ENCODE measurements at regions not wholly inside any gene's neighbourhood (a gene's known extent, or its start where the extent isn't known, plus 50 kb on each side); places are given as distances from the start of the nearest gene placed in this dataset.

DNA sequence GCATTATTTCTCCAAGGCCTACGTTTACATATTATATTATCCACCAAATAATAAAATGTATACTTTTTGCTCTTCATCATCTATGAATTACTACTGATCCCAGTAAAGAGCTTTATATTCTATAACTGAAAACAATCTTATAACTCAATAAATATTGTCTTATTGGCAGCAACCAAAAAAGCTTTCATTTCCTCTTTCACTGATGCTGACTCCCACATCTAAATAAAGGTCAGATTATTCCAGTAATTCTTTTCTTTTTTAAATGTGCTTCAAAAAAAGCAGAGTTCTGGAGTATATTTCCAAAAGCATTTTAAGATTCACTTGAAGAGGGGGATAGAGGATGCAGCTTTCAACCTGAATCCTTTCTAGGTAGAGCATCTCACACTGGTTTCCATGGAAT lies 75.3 kb upstream of the NR4A3 start:
- no peak for DNase-seq (ENCODE audit: low read depth)
- no peak overlapping the region for H3K4me3 ChIP-seq (ENCODE audit: low read depth, low read length)
- TF ChIP-seq, protein P1, sequence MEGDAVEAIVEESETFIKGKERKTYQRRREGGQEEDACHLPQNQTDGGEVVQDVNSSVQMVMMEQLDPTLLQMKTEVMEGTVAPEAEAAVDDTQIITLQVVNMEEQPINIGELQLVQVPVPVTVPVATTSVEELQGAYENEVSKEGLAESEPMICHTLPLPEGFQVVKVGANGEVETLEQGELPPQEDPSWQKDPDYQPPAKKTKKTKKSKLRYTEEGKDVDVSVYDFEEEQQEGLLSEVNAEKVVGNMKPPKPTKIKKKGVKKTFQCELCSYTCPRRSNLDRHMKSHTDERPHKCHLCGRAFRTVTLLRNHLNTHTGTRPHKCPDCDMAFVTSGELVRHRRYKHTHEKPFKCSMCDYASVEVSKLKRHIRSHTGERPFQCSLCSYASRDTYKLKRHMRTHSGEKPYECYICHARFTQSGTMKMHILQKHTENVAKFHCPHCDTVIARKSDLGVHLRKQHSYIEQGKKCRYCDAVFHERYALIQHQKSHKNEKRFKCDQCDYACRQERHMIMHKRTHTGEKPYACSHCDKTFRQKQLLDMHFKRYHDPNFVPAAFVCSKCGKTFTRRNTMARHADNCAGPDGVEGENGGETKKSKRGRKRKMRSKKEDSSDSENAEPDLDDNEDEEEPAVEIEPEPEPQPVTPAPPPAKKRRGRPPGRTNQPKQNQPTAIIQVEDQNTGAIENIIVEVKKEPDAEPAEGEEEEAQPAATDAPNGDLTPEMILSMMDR (IDR thresholded peaks at IDR 0.05; ENCODE audit: low read depth, low read length, missing control alignments) = no peak

GRCh38 chr9:99748266-99748665 lies 73.4 kb upstream of the NR4A3 start:
- TF ChIP-seq, protein P1 (IDR thresholded peaks at IDR 0.05; ENCODE audit: low read depth, low read length, missing control alignments) = no peak
- DNase-seq (ENCODE audit: low read depth) = no peak

DNA sequence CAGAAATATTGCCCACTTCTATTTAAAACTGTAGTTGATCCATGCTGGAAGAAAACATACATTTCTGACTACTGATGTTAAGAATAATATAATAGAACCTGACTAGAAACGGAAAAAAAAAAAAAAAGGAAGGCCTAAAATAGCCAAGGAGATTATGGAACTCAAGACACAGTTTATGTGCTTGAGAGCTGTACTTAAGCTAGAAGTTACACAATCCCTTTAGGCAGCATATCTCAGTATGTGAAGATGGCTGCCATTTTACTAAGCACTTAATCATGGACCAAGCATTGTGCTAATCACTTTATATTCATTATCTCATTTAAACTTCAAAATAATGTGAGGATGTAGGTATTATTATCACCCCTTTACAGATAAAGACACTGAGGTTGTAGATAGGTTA lies 73.0 kb upstream of the NR4A3 start:
- H3K4me3 ChIP-seq (ENCODE audit: low read depth, low read length) = no peak overlapping the region
- TF ChIP-seq, protein P1 (IDR thresholded peaks at IDR 0.05; ENCODE audit: low read depth, low read length, missing control alignments) = no peak
- no peak for DNase-seq (ENCODE audit: low read depth)

More at GRCh38 chr9:99748266-99748665, 73.4 kb upstream of the NR4A3 start:
- H3K4me3 ChIP-seq (ENCODE audit: low read depth, low read length) = no peak overlapping the region

DNA sequence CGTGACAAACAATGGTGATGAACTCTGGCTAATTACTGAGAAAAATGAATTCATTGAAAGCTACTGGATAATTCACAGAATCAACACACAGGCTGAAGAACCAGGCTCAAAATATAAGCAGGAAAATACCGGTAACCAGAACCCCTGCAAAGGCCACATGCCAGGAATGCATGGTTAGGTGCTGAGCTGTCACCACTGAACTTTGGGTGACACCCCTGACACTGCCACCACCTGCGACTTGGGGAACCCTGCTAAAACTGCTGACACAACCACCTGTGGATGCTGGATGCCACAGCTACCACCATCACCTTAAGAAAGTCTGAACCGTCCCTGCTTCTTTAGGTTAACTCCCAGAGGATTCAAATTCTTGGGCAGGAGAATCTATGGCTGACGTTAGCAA lies 72.0 kb upstream of the NR4A3 start:
- H3K4me3 ChIP-seq (ENCODE audit: low read depth, low read length) = no peak overlapping the region
- TF ChIP-seq, protein P1 (IDR thresholded peaks at IDR 0.05; ENCODE audit: low read depth, low read length, missing control alignments) = no peak
- no peak for DNase-seq (ENCODE audit: low read depth)

DNA sequence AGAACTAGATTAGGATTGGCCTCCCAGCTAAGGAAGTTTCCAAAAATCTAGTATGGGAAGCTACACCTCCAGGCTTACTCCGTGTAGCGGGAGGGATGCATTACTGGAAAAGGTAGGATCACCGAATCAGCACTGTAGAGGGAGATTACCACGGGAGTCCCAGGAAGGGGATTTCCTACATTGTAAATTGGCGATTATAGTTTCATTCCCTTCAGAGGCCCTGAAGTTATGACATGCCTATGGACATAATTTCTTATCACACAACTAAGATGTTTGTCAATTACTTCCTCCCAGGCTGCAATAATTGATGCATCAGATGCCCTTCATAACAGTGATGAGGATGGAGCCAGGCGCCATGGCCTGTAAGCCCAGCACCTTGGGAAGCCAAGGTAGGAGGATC lies 71.2 kb upstream of the NR4A3 start:
- H3K4me3 ChIP-seq (ENCODE audit: low read depth, low read length) = no peak overlapping the region
- TF ChIP-seq, protein P1 (IDR thresholded peaks at IDR 0.05; ENCODE audit: low read depth, low read length, missing control alignments) = no peak
- no peak for DNase-seq (ENCODE audit: low read depth)

GRCh38 chr9:99752417-99753109 lies 69.1 kb upstream of the NR4A3 start:
- no peak overlapping the region for H3K4me3 ChIP-seq (ENCODE audit: low read depth, low read length)
- DNase-seq (ENCODE audit: low read depth) = no peak
- TF ChIP-seq, protein P1 (IDR thresholded peaks at IDR 0.05; ENCODE audit: low read depth, low read length, missing control alignments) = no peak

DNA sequence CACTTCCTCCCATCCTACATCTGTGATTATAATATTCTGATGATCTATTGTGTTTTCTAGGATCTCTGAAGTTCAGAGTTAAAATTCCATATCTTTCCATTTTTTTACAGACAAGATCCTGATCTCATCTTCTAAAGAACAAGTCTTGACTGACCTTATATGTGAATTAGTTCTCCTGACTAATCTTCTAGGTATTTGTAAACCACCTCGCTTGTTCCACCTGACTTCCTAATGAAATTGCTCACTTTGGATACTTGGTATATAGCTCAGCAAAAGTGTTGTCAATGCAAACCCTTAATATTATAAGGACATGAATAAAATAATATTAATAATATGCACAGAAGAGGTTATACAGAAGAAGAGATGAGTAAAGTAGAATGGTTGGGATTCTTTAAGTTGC lies 68.2 kb upstream of the NR4A3 start:
- TF ChIP-seq, protein P1 (IDR thresholded peaks at IDR 0.05; ENCODE audit: low read depth, low read length, missing control alignments) = no peak
- no peak overlapping the region for H3K4me3 ChIP-seq (ENCODE audit: low read depth, low read length)
- no peak for DNase-seq (ENCODE audit: low read depth)
